Vagina (tissue), 2 donors: ENCODE measurements at regions not wholly inside any gene's neighbourhood (a gene's known extent, or its start where the extent isn't known, plus 50 kb on each side); places are given as distances from the start of the nearest gene placed in this dataset.

Experiments used
- CTCF ChIP-seq, 3 experiments: fragments of 450-650 bp in 2 of 3; fragments of 200-600 bp in 1 of 3; sonication (generic) in 1 of 3; IDR thresholded peaks; one replicate each; pipeline ENCODE4 v1.5.1; 2017 to 2019; ENCODE audit warnings: antibody characterized with exemption in 3 of 3, mild to moderate bottlenecking in 2 of 3, moderate library complexity in 2 of 3
- POLR2A ChIP-seq, 2 donors: fragments of 450-650 bp; IDR thresholded peaks; one replicate each; pipeline ENCODE4 v1.6.1; 2017; ENCODE audit warnings: antibody characterized with exemption in 2 of 2, mild to moderate bottlenecking in 2 of 2, moderate library complexity in 2 of 2
- POLR2AphosphoS5 ChIP-seq, 2 donors: sonication (generic); formaldehyde crosslinking; IDR thresholded peaks; one replicate each; pipeline ENCODE4 v1.9.0; 2017; ENCODE audit warnings: antibody characterized with exemption in 2 of 2, mild to moderate bottlenecking in 2 of 2, low read depth in 1 of 2; ENCODE audit not compliant: insufficient read depth in 1 of 2

- TF ChIP-seq CTCF (IDR thresholded peaks at IDR 0.05) (no peak), POLR2AphosphoS5 (IDR thresholded peaks at IDR 0.05; ENCODE audit: insufficient read depth in 1 of 2, low read depth in 1 of 2) (no peak), POLR2A (IDR thresholded peaks at IDR 0.05) (no peak)
These were observed 534.6 kb upstream of the FAM241A start for GRCh38 chr4:111610681-111611080.
